Brain microvascular endothelial cell (primary cell): ENCODE measurements at regions not wholly inside any gene's neighbourhood (a gene's known extent, or its start where the extent isn't known, plus 50 kb on each side); places are given as distances from the start of the nearest gene placed in this dataset.
"Not testable (repeated sequence)": the region's sequence is repeated elsewhere in the genome, so short reads cannot be mapped to it uniquely, and the experiment has no call there.

Experiments
- DNase-seq: peaks from one replicate; pipeline ENCODE4 v3.0.0-alpha.2; 2020
- H3K27ac ChIP-seq: fragments of 250-450 bp; sonication (Bioruptor Pico); 2 replicates; pipeline ENCODE4 v1.5.1; 2020; ENCODE audit warnings: mild to moderate bottlenecking, moderate library complexity
- H3K27me3 ChIP-seq: fragments of 250-450 bp; sonication (Bioruptor Pico); replicated peaks from 2 replicates; pipeline ENCODE4 v1.5.1; 2020; ENCODE audit warnings: mild to moderate bottlenecking
- H3K36me3 ChIP-seq: fragments of 250-450 bp; sonication (Bioruptor Pico); replicated peaks from 2 replicates; pipeline ENCODE4 v1.5.1; 2020; ENCODE audit warnings: mild to moderate bottlenecking
- H3K4me3 ChIP-seq: 2 replicates; pipeline ENCODE4 v1.5.1; 2011; ENCODE audit warnings: low read depth, mild to moderate bottlenecking, control low read depth, low read length, moderate library complexity
- CTCF ChIP-seq: IDR thresholded peaks from 2 replicates; pipeline ENCODE4 v1.5.1; 2011; ENCODE audit warnings: low read depth, mild to moderate bottlenecking, moderate library complexity, low read length, control low read depth, inconsistent platforms; ENCODE audit errors: missing control alignments
- in situ Hi-C: cut with HindIII; loops from 2 replicates; pipeline ENCODE4 v1.10.0; 2017; ENCODE audit warnings: low sequenced_read_pairs, low pct_ligation_motif_present

- no peak for TF ChIP-seq CTCF
- no peak for DNase-seq
- Histone ChIP-seq H3K27me3 (no peaks in the 10 kb centered on the region), H3K4me3 (no peak overlapping the region), H3K36me3 (no peaks in the 10 kb centered on the region), H3K27ac (no peak overlapping the region)
- in situ Hi-C loops: no loop called here
These were observed 81.2 kb upstream of the PHACTR1 start for GRCh38 chr6:12635375-12635774.

GRCh38 chr6:12635813-12636212, 80.8 kb upstream of the PHACTR1 start:
- TF ChIP-seq CTCF: no peak
- DNase-seq: no peak
- H3K27ac ChIP-seq: no peak overlapping the region
- no peak overlapping the region for H3K4me3 ChIP-seq
- no peaks in the 10 kb centered on the region for H3K36me3 ChIP-seq
- in situ Hi-C loops: no loop called here
- no peaks in the 10 kb centered on the region for H3K27me3 ChIP-seq

GRCh38 chr6:12636336-12636735, 80.2 kb upstream of the PHACTR1 start:
- Histone ChIP-seq H3K4me3 (no peak overlapping the region), H3K36me3 (no peaks in the 10 kb centered on the region), H3K27me3 (no peaks in the 10 kb centered on the region), H3K27ac (no peak overlapping the region)
- DNase-seq: no peak
- in situ Hi-C loops: no loop called here
- TF ChIP-seq CTCF: peak; percentile 7

- in situ Hi-C loops: no loop called here
- no peak overlapping the region for H3K4me3 ChIP-seq
- no peaks in the 10 kb centered on the region for H3K36me3 ChIP-seq
- H3K27ac ChIP-seq: no peak overlapping the region
- peak; percentile 74 for DNase-seq
- H3K27me3 ChIP-seq: no peaks in the 10 kb centered on the region
- peak; percentile 87 for TF ChIP-seq CTCF
These were observed 78.5 kb upstream of the PHACTR1 start for GRCh38 chr6:12637960-12638641.

GRCh38 chr6:12640438-12640837, 76.1 kb upstream of the PHACTR1 start:
- in situ Hi-C loops: no loop called here
- H3K4me3 ChIP-seq: no peak overlapping the region
- no peaks in the 10 kb centered on the region for H3K36me3 ChIP-seq
- no peaks in the 10 kb centered on the region for H3K27me3 ChIP-seq
- no peak for TF ChIP-seq CTCF
- no peak for DNase-seq
- H3K27ac ChIP-seq: no peak overlapping the region

GRCh38 chr6:12641785-12642184, 74.8 kb upstream of the PHACTR1 start:
- H3K4me3 ChIP-seq, in situ Hi-C loops, DNase-seq, H3K36me3 ChIP-seq, H3K27me3 ChIP-seq, H3K27ac ChIP-seq: not testable (repeated sequence)
